OCI-LY3 (cell line): ENCODE measurements at regions not wholly inside any gene's neighbourhood (a gene's known extent, or its start where the extent isn't known, plus 50 kb on each side); places are given as distances from the start of the nearest gene placed in this dataset.

ENCODE experiments used
- EZH2phosphoT487 ChIP-seq: fragments of 200-600 bp; shearing (Covaris generic); IDR thresholded peaks from 2 replicates; pipeline ENCODE4 v1.6.1; 2018; ENCODE audit warnings: antibody characterized with exemption, mixed run types, low read depth
- TF ChIP-seq, protein P1 (sequence below): fragments of 200-600, 300-600 bp; sonication (generic); IDR thresholded peaks from 2 replicates; pipeline ENCODE4 v1.5.1; 2014; ENCODE audit warnings: antibody characterized with exemption, low read length, low read depth

DNA sequence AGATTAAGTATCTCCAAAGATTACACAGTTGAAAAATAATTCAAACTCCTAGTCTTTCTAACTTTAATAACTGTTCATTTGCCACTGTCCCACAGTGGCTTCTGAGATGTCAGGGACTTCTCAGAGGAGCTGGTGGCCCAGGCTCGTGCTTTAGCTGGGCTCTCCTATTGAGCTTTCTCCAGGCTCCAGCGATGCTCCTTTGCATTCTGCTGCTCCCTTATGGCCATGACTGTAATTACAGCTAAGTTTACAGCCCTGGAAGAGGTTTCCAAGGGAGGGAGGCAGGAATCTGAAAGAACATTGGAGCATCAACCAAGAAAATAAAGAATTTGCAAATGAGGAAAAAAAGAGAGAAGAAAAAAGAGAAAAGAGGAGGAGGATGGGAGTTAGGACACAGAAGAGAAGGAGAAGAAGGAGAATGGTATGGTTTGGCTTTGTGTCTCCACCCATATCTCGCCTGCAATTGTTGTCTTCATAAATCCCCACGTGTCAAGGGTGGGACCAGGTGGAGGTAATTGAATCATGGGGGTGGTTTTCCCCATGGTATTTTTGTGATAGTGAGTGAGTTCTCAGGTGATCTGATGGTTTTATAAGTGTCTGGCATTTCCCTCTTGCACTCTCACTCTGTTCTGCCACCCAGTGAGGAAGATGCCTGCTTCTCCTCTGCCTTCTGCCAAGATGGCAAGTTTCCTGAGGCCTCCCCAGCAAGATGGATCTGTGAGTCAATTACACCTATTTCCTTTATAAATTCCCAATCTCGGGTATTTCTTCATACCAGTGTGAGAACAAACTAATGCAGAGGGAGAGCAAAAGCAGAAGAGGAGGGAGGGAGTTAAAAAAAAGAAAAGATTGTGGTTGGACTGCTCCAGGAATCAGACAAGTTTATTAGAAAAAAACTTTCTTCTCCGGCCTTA, 857.0 kb downstream of the KCNA4 start:
- TF ChIP-seq, protein P1, sequence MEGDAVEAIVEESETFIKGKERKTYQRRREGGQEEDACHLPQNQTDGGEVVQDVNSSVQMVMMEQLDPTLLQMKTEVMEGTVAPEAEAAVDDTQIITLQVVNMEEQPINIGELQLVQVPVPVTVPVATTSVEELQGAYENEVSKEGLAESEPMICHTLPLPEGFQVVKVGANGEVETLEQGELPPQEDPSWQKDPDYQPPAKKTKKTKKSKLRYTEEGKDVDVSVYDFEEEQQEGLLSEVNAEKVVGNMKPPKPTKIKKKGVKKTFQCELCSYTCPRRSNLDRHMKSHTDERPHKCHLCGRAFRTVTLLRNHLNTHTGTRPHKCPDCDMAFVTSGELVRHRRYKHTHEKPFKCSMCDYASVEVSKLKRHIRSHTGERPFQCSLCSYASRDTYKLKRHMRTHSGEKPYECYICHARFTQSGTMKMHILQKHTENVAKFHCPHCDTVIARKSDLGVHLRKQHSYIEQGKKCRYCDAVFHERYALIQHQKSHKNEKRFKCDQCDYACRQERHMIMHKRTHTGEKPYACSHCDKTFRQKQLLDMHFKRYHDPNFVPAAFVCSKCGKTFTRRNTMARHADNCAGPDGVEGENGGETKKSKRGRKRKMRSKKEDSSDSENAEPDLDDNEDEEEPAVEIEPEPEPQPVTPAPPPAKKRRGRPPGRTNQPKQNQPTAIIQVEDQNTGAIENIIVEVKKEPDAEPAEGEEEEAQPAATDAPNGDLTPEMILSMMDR: peak; percentile 86
- TF ChIP-seq EZH2phosphoT487: no peak
